Mucosa of descending colon (tissue), 3 donors: ENCODE measurements at regions not wholly inside any gene's neighbourhood (a gene's known extent, or its start where the extent isn't known, plus 50 kb on each side); places are given as distances from the start of the nearest gene placed in this dataset.
"Not testable (repeated sequence)": the region's sequence is repeated elsewhere in the genome, so short reads cannot be mapped to it uniquely, and the experiment has no call there.

Source experiments
- ATAC-seq: fragments of 200-7000 bp; cut with Tn5 transposase; one replicate; pipeline ENCODE4 v1.9.1; 2020; ENCODE audit warnings: mild to moderate bottlenecking, moderate library complexity
- DNase-seq, 3 donors: peaks; one replicate each; pipeline ENCODE4 v3.0.0-alpha.2; 2020
- H3K36me3 ChIP-seq: fragments of 200-600 bp; one replicate; pipeline ENCODE4 v1.8.0; 2021; ENCODE audit warnings: low read depth, mild to moderate bottlenecking
- H3K4me1 ChIP-seq: fragments of 200-600 bp; one replicate; pipeline ENCODE4 v1.8.0; 2021; ENCODE audit warnings: low read depth, mild to moderate bottlenecking
- H3K4me3 ChIP-seq: fragments of 200-600 bp; one replicate; pipeline ENCODE4 v1.8.0; 2021; ENCODE audit warnings: mild to moderate bottlenecking
- H3K9me3 ChIP-seq: fragments of 200-600 bp; one replicate; pipeline ENCODE4 v1.8.0; 2021; ENCODE audit warnings: mild to moderate bottlenecking
- CTCF ChIP-seq: fragments of 200-600 bp; IDR thresholded peaks from one replicate; pipeline ENCODE4 v1.8.0; 2022; ENCODE audit warnings: antibody characterized with exemption, mild to moderate bottlenecking
- intact Hi-C, 2 donors: fragments of 100-400 bp; cut with DNase I in 1 of 2; cut with micrococcal nuclease in 1 of 2; formaldehyde crosslinking; loops; one replicate each; pipeline versions ENCODE4 v1.11.0 to v1.11.1; 2022; cut with DNase I, micrococcal nuclease
- donor health status: DM: no; HTN: no; CAD: no; lungs with moderate emphysema.
- donor health status: DM: no; HTN: no; CAD: no.
- donor health status: DM: no; HTN: yes; CAD: no.

GRCh38 chr15:38017721-38018120, 83.3 kb downstream of the TMCO5A start:
- Histone ChIP-seq H3K9me3 (no peaks in the 10 kb centered on the region), H3K36me3 (no peaks in the 10 kb centered on the region), H3K4me3 (no peak overlapping the region), H3K4me1 (no peaks in the 10 kb centered on the region)
- ATAC-seq (no peak), DNase-seq (peak in 1 of 3 donors; percentile 7)
- no peak for TF ChIP-seq CTCF
- intact Hi-C loops, result no loop called here

DNA sequence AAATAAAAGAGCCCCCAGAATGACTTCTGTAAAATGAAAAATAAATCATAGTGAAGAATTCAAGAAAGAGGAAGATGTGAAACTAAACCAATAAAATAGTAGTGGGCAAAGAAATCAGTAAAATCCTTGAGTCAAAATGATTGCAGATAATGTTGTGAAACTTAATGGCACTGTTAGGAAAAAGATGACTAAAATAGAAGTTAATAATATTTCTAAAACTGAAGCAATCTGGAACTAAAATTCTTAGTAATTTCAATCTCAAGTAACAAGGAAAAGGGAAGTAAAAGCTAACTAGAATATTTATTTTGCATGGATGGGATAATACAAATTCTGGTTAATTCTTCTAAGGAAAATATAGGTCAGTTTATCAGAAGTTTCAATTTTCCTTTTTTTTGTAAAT, 84.6 kb downstream of the TMCO5A start:
- no peak overlapping the region for H3K4me3 ChIP-seq
- no peaks in the 10 kb centered on the region for H3K36me3 ChIP-seq
- H3K4me1 ChIP-seq, result no peaks in the 10 kb centered on the region
- intact Hi-C loops, result no loop called here
- TF ChIP-seq CTCF, result no peak
- DNase-seq (no peak), ATAC-seq (no peak)
- H3K9me3 ChIP-seq, result no peaks in the 10 kb centered on the region

DNA sequence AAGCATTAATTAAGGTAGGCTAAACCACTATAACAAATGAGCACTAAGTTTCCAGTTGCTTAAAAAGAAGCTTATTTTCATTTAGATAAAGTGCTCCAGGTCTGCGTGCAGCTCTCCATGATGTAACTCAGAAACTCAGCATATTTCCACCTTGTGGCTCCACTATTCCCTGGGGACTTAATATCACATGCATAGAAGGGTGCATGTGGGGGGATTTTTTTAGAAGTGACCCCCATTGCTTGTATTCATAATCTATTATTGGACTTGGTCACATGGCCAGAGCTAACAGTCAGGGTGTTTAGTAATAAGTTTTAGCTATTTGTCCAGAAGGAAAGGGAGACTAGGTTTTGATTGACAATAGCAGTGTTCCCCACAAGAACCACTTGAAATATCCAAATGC, 86.8 kb downstream of the TMCO5A start:
- no peak for TF ChIP-seq CTCF
- intact Hi-C loops, result no loop called here
- H3K4me3 ChIP-seq, result no peak overlapping the region
- H3K36me3 ChIP-seq, result no peaks in the 10 kb centered on the region
- H3K4me1 ChIP-seq, result no peaks in the 10 kb centered on the region
- no peak for ATAC-seq
- no peaks in the 10 kb centered on the region for H3K9me3 ChIP-seq
- DNase-seq, result no peak

DNA sequence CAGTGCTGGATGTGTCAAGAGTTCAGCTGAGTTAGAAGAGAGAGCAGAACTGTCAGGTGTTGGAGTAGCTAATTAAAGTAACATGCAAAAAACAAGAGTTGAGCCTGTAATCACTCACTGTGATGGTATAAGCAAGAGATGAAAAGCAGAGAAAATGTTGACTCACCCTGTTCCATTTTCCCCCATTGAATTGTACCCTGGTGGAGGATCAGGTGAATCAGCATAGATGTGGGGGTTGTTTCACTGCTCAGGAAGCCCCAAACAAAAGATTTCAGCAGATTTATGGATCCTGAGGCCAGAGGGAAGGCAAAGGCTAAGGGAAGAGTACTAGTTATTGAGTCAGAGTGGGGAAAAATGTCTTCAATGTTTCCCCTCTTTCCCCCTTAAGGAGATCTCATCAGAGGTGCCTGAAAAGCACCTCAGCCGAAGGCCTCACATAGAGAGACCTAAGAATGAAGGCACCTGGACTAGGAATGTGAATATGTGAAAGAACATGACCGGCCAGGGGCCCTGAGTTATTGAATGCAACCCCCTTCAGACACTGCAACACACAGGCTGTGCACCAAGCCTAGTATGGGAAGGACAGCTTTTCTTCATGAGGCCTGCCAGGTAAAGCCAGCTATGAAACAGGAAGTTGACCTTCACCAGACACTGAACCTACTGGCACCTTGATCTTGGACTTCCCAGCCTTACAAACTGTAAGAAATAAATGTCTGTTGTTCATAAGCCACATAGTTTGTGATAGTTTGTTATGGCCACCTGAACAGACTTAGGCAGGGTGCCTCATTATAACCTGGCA, 90.1 kb downstream of the TMCO5A start:
- Histone ChIP-seq H3K9me3 (no peaks in the 10 kb centered on the region), H3K4me1 (no peaks in the 10 kb centered on the region), H3K4me3 (no peak overlapping the region), H3K36me3 (no peaks in the 10 kb centered on the region)
- no peak for DNase-seq
- no peak for ATAC-seq
- intact Hi-C loops, result no loop called here
- TF ChIP-seq CTCF, result no peak

- intact Hi-C loops, H3K4me1 ChIP-seq: not testable (repeated sequence)
Measured at GRCh38 chr15:38025656-38026055, 91.2 kb downstream of the TMCO5A start.

GRCh38 chr15:38028869-38029268, 94.4 kb downstream of the TMCO5A start:
- DNase-seq (no peak), ATAC-seq (no peak)
- H3K36me3 ChIP-seq, result no peaks in the 10 kb centered on the region
- intact Hi-C loops, result no loop called here
- H3K9me3 ChIP-seq, result no peaks in the 10 kb centered on the region
- no peak for TF ChIP-seq CTCF
- no peak overlapping the region for H3K4me3 ChIP-seq
- H3K4me1 ChIP-seq, result no peaks in the 10 kb centered on the region

More at GRCh38 chr15:38025656-38026055, 91.2 kb downstream of the TMCO5A start:
- not testable (repeated sequence) for H3K36me3 ChIP-seq, H3K9me3 ChIP-seq, H3K4me3 ChIP-seq, ATAC-seq, DNase-seq
